ENCODE measurements at regions not wholly inside any gene's neighbourhood (a gene's known extent, or its start where the extent isn't known, plus 50 kb on each side); places are given as distances from the start of the nearest gene placed in this dataset.

DNA sequence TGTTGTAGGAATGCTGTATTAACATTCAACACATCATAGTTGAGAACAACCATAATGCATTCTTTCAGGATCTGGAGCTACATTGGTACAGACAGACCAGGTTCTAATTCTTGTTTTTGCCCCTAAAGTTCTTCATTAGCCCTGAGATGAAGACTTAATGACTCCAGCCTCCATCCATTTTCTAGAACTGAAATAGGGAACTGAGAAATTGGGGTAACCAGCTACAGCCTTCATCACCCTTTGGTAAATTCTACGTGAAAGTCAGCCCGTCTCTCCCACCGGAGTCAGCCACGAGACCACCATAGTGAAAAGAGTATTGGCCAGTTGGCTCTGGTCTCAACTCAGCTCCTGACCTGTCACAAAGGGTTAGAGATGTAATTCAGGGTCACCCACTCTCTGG lies 164.0 kb downstream of the NUAK1 start:
- no peak for DNase-seq

DNA sequence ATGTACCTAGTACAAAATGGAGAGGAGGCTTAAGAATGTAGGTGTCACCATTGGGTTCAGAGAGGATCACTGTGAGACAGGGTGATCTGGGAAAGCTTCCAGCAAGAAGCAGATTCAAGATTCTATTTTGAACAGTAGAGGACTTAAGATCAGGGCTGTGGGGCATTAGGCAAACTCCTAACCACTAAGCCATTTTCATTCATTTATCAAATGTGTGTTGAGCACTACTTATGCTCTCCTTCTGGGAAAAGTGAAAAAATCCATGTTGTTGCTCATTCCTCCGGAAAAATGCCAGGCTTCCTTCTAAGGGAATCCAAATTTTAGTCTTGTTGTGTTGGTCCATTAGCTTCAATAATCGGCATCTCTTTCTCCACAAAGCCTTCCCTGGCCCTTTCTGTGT lies 163.4 kb downstream of the NUAK1 start:
- no peak for DNase-seq

DNA sequence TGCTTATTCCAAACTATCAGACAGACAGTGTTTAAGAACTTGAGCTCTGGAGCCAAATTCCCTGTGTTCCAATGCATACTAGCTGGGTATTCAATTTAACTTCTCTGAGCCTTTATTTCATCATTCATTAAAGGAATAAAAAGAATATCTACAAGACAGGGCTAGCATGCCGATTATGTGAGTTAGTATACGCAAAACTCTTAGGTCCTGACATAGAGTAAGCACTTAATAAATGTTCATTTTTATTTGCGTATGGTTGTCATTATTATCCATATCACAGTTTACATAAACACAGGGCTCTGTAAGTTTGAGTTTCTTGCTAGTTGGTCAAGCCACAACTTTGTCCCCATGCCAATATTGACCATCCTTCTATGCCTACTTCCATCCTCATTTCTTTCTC lies 161.5 kb downstream of the NUAK1 start:
- no peak for DNase-seq

DNA sequence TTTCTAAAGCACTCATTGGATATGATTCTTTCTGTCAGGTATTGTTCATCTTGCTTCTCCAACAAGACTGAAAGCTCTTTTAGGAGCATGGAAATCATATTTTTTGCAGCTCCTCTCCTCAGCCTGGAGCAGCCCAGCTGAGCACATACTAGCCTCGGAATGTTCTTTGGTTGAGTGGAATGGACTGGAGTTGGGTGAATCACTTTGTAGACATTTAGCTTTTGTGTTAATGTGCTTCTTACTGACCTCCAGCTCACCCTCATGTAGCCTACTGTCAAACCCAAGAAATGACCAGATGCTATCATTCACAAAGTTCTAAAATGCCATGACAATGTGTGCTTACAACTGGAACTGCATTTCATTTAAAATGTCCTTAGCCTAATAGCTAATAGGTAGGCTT lies 161.1 kb downstream of the NUAK1 start:
- no peak for DNase-seq

DNA sequence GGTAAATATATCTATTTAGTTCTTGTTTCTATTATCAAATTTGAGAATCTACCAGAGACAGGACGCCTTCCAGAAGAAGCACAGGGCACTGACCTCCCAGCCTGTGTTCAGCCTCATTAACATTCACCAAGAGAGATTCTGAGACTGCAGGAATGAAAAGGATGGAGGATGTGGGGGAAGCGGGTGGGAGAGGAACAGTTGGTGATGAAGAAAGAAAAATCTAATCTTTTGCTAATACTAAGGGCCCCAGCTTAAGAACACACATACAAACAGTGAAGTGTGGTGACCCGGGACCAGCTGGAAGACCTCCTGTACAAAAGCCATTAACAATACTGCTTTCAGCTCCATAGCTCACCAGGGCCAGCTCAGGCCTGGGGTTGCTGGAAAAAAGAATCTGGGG lies 160.5 kb downstream of the NUAK1 start:
- DNase-seq = no peak

DNA sequence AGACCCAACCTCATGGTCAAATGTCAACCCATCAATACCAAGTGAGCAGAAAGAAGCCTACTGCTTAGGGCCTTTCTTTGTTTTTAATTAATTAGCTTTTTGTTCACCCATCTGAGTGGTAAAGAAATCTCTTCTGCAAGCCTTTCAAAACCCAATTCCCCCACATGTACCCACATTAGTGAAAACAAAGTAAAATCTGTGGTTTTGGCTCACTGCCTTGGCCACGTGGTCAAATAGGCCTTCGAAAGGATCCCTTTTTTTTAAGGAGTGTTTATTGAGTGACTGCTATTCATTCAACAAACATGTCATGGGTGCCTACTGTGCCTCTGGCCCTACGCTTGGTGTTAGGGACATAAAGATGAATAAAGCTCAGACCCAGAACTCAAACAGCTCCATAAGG lies 160.1 kb downstream of the NUAK1 start:
- DNase-seq = no peak

DNA sequence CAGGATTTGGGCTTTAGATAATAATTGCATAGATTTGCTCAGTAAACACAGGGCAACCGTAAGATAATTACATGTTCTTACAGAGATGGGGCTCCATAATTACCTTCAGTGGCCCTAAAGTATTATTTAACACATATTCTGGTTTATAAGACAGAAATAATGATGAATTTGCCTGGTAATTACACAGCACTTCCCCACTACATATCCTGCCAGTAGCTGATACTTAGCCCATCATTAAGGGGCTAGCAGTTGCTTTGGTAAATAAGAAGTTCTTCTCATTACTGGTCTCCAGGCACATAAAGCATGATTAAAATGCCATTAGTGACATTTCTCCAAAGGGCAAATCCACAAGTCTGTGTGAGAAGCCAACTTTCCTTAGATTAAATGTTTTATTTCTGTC lies 158.7 kb downstream of the NUAK1 start:
- DNase-seq = no peak

DNA sequence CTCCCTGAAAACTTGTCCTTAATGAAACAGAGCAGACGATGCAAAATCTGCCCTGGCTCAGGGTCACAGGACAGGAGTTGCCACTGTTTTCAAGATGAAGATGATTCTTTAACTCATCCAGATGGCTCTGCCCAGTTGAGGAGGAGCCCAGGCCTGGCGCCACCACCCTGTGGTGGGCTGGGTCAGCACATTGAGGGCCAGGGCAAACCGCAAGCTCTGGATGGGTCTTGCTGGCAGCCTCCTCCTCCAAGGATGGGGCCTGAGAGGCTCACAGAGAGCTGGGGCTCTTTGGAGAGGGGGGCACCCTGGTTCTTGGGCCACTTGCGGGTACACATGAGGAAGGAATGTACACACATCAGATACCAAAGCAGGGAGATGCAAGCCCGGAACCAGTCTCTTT lies 158.2 kb downstream of the NUAK1 start:
- no peak for DNase-seq

DNA sequence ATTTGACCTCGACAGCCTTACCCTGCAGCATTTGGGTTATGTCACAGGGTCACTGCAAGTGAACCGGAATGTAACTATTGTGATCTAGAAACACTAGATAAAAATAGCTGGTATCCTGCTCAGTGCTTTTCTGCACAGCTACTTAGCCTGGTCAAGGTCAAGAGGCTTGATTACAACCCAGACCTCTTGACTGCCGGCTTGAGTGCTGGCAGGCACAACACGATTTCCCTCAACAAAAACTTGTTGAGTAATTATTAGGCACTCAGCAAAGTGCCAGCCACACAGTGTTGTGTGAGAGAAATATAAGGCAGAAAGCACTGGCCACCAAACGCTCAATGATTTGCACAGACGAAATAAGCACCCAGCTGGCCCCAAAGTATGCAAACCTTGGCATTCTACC lies 156.7 kb downstream of the NUAK1 start:
- DNase-seq = no peak

DNA sequence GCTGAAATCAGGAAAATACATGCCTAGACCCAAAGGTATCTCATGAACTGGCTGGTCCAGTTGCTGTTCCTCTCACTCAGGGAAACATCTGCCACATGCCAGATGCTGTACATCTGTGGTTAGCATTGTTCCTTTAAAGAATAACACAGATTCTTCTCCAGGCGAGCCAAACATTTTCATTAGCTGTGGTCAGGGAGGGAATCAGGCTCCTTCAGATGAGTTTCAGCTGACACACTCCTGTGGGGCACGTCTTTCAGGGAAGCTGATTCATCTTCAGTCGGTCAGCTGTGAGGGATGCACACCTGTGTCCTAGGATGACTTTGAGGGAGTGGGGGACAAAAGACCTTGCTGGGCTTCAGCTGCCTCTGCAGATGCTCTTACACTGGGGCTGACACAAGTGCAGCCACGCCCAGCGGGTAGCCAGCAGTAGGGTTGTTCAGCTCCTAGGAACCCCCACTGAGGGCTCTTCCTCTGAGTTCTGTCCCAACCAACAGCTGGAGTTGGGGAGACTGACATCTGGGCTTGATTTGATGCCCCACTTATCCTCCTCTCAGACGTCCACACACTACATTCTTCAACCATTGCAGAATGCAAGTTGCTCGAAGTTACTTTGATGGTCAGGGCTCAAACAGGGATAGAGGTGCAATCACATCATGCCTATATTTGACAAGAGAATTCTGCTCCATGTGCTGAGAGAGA lies 155.0 kb downstream of the NUAK1 start:
- no peak for DNase-seq

DNA sequence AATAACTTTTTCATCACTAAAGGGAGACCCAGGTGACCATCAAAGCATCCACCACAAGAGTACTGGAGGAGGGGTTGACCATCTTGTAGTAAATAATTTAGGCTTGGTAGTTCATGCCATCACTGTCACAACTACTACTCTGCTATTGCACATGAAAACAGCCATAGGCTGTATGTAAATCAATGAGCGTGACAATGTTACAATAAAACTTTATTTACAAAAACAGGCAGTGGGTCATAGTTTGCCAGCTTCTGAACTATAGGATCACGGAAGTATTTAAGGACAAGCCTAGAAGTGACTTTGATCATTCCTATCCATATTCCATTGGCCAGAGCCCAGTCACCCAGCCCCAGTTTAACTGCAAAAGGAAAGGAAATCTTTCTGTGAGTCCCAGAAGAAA lies 153.4 kb downstream of the NUAK1 start:
- DNase-seq = no peak

DNA sequence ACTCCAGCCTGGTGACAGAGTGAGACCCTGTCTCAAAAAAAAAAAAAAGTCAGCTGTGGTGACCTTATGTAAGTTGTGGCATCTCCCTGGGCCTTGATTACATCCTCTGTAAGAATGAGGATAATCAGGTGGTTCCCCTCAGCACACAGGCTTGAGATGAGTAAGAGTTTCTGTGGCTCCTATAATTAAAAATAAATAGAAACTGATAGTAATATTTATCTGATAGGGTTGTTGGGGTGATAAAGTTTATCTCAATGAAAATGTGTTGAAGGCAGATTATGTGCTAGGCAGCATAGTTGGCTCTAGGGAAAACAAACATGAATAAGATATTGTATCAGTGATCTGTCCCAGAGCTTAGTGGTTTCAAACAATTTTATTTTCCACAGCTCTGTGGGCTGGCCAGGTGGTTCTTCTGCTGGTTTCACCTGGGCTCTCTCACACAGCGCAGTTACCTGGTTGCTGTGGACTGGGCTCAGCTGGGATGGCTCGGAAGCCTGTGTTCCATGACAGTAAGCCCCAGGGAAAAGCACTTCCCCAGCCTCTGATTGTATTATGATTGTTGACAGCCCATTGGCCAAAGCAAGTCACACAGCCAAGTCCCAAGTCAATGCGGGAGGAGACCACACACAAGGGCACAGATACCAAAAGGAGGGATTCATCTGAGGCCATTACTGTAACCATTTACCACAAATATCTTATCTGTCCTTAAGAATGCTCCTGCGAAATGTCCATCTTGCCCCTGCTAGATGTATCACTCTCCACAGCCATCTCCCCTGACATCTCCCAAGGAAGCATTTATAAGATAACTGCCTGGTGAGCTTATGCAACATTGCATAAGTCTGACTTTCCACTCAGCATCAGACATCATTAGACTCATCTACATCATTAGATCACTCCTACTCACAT lies 151.7 kb downstream of the NUAK1 start:
- DNase-seq = peak; percentile 87

DNA sequence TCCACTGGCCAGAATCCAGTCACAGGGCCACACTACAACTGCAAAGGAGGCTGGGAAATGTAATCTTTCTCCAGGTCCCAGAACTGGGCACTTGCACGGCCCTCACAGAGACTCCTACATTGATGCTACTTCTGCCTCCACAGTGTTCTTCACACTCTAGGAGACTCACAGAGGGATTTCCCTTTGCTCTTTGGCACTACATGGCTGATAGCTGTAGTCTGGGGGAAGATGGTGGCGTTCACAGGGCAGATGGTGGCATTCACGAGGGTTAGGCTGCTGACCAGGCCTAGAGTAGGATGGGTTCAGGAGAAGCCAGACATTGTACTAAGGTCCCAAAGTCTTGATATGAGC lies 151.1 kb downstream of the NUAK1 start:
- no peak for DNase-seq

DNA sequence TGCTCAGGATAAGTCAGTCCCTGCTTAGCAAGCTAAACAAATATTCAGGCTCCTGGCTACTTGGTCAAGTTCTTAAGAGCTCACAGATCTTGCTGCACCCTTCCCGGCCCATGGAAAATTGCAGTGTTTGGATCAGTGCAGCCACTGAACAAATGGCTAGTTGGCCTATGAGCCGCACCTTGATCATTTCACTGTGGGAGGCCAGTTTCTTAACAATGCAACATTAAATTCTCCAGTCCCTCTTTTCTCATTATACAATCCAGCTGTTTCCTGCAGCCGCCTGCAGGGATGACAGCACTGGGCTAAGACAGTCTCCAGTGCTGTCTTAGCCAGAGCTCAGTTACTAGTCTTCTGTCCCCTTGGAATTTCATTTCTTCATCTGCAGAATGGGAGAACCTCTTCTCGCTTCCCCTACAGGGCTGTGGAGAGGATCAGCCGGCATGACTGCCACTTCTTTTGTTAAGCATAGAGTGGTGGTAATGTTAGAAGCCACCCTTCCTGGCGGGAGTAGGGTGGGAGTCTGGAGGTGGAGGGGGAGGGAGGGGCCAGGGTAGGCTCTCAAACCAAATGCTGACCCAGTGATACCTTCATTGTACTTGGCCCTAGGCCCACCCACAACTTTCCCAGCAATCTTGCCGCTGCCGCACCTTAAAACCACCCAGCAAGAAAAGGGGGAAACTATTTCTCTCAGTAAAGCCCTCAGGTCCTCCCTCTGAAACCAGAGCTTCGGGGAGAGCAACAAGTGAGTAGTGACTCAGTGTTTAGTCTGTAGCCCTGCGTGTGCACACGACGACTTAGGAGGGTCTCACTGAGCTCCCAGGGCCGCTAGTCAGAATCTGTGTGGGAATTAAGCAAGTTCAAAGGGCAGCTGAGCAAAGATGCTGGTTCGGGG lies 145.7 kb downstream of the NUAK1 start:
- no peak for DNase-seq

DNA sequence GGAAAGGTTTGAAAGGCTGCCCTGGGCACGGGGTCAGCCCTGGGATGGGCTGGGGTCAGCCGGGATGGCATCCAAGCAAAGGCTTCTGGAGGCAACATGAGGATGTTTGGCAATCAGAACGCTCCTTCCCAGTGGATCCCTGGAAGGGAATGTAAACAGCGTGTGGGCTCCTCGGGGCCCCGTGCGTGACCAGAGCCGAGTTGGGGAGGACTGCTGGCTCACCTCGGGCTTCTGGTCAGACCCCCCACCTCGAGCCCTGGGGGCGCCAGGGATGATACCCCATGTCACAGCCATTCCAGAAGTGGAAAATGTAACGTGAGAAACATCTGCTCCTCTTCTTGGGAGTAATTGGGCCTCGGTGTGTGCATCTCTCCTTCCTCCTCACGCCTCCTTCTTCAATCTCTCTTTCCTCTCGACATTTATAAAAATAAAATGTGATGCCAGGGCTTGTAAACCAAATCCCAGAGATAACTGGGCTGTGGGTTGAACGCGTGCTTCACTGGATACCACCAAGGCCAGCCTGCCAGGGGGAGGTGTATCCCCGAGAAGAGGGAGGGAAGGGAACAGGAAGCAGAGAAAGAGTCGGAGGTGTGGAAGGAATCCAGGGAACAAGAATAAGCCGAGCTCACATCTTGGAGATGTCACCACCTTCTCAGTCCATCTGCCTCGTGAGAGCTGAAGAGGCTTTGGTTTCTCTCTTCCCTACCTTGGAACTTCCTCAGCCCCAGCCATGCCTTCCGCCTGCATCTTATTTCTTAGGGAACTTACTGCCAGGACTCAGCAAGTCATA lies 144.8 kb downstream of the NUAK1 start:
- DNase-seq = no peak

DNA sequence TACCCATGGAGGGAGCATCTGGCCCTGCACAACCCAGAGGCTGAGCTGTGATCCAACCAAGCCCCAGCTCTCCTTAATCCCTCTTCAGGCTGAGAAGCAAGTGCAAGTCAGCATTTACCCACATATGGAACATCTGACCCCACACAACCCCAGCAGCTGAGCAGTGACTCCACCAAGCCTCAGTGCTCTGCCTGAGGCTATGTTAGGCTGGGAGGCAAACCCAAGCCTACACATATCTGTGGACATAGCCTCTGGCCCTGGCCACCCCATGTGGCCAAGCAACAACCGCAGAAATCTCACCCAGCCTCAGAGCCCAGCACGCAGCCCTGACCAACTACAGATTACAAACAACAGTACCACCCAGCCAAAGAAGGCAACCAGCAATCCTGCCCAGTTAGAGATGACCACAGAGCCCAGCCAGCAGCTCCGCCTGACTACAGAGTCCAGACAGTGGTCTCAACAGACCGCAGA lies 142.8 kb downstream of the NUAK1 start:
- no peak for DNase-seq

DNA sequence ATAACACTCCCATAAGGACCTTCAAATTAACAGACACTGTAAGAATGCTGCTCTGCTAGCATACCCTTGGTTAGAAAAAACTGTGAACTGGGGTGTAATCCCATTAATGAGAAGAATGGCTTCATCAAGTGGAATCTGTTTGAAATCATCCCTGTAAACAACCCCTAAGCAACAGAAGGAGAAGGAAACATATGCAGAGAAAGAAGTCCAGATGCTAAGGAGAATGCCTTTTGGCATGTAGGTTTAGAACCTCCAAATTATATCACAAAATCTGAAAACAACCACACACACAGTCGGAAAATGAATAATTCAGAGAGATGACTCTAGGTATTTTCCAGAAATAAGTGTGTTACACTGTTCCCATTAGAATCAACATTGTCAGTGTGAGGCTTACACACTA lies 140.2 kb downstream of the NUAK1 start:
- DNase-seq = no peak

DNA sequence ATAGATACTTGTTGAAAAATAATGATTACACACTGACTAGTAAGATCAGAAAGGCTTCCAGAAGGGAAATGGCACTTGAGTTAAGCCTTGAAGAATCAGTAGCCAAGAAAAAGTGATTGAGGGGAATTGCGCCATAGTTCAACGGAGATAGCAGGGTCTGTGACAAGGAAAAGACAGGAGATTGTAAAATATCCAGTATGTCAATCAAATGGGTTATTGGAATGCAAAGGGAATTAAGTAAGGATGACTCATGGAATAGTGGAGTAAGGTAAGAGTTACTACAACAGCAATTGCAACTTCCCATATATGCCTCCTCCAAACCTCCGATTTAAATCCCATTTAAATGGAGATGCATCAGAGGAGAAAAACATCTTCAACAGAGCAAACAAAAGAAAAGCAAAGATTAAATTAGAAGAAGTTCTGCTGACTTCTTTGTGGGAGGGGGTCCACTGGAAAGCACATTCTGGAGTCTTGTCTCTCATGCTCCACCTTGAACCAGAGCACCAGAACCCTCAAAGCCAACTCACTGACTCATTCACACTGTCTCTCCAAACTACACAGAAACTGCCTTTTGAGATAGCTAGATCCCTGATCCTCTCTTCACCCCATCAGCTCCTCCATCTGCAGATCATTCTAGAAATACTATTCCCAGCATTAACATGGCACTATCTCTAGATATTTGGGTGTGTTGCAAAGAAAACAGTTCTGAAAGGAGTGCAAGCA lies 138.2 kb downstream of the NUAK1 start:
- DNase-seq = peak; percentile 76

DNA sequence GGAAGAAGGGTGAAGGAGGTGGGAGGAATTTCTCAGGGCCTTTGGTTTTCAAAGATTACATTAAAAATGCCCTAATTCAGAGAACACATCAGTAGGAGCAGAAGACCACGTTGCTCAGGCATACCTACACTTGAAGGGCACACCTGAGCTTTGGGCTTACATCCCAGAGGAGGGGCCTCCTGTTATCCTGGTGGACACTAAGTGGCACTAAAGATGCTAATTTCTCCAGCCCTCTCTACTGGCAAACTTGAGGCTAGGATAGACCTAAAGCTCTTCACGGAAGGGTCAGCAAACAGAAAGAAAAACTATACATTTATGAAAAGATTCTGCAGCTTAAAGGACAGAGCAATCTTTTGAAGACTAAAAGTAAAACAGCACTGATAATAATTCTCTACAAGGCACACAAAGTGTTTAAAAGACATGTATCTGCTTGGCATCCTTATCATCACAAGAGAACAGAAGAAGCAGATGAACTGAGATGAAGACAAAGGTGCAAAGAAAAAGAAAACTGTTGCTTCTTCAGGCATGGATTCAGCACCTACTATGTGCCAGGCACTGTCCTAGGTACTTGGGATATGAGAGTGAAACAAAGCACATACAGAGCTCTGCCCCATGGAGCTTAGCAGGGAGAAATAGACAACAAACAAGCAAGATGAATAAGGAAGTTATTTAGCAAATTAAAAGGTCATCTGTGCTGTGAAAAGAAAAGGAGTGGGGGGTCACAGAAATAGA lies 137.5 kb downstream of the NUAK1 start:
- DNase-seq = no peak

DNA sequence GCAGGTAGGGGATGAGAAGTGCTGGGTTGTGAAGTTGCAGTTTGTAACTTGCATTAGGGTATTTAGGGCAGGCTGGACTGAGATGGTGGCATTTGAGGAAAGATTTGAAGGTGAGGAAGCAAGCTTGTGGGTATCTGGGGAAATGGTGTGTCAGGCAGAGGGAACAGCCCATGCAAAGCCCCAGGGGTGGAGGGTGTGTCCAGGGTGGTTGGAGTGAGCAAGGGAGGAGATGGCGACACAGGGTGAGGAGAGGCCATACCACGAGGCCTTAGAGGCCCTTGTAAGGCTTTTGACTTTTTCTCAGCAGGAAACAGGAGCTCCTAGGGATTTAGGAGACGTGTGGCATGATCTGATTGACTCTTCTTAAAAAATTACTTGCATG lies 136.9 kb downstream of the NUAK1 start:
- DNase-seq = peak; percentile 52

DNA sequence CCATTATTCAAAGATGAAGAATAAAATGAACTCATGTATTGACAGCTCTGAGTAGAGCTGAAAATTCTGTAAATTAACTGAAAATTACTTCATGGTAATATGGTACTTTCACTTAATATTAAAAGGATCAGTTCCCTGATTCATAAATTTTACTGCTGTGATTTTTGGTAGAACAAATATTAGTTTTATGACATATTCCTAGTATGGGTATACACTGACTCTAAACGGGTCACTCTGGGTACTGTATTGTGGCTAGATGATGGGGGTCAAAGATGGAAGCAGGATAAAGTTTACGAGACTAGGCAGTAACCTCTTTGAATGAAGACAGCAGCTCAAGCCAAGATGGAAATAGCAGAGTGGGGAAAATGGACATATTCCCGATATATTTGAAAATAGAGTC lies 135.5 kb downstream of the NUAK1 start:
- no peak for DNase-seq

Measured in NCI-H226 (cell line).